IMR-90 (cell line): ENCODE measurements at regions not wholly inside any gene's neighbourhood (a gene's known extent, or its start where the extent isn't known, plus 50 kb on each side); places are given as distances from the start of the nearest gene placed in this dataset.

Experiments
- ATAC-seq: fragments of 200-7000 bp; cut with Tn5 transposase; 2 replicates; pipeline ENCODE4 v1.9.1; 2020; ENCODE audit warnings: low read depth, mild to moderate bottlenecking, moderate library complexity
- BruUV-seq: library from RNA; stranded (reverse); fragments of 400-500 nt; replicated peaks from 2 replicates; lab custom pipeline; 2021; lab: Mats Ljungman, UMichigan
- CTCF ChIA-PET: fragments of 300-600 bp; formaldehyde crosslinking; extraction: SDS; loops from one replicate; lab custom pipeline; 2021; ENCODE audit warnings: antibody characterized with exemption; lab: Yijun Ruan, JAX
- POLR2A ChIA-PET: fragments of 300-600 bp; sonication (Branson Sonifier 250); formaldehyde crosslinking; loops from one replicate; lab custom pipeline; 2022; ENCODE audit warnings: antibody characterized with exemption; ENCODE audit not compliant: unreplicated experiment; lab: Charles Lee
- DNase-seq: peaks from one replicate; pipeline ENCODE4 v3.0.0; 2013
- H2AFZ ChIP-seq: replicated peaks from 2 replicates; pipeline ENCODE3; 2013; ENCODE audit warnings: low read length, mild to moderate bottlenecking; ENCODE audit not compliant: poor library complexity
- H2AK5ac ChIP-seq: 2 replicates; pipeline ENCODE4 v1.6.1; 2013; ENCODE audit warnings: low read depth, low read length, inconsistent platforms
- H2AK9ac ChIP-seq: replicated peaks from 2 replicates; pipeline ENCODE3; 2013; ENCODE audit warnings: mild to moderate bottlenecking, low read depth, low read length, moderate library complexity; ENCODE audit not compliant: poor library complexity
- H2BK120ac ChIP-seq: 2 replicates; pipeline ENCODE4 v1.6.1; 2013; ENCODE audit warnings: low read depth, low read length, inconsistent platforms
- H2BK15ac ChIP-seq: 3 replicates; pipeline ENCODE4 v1.6.1; 2013; ENCODE audit warnings: low read depth, low read length, inconsistent platforms
- H2BK20ac ChIP-seq: 2 replicates; pipeline ENCODE4 v1.6.1; 2013; ENCODE audit warnings: low read depth, mild to moderate bottlenecking, inconsistent platforms, low read length, moderate library complexity
- H2BK5ac ChIP-seq: 2 replicates; pipeline ENCODE4 v1.6.1; 2013; ENCODE audit warnings: mild to moderate bottlenecking, low read depth, low read length, inconsistent platforms; ENCODE audit not compliant: poor library complexity, severe bottlenecking
- H3K14ac ChIP-seq: replicated peaks from 2 replicates; pipeline ENCODE4 v1.6.1; 2013; ENCODE audit warnings: low read depth, low read length, inconsistent platforms
- H3K18ac ChIP-seq: 2 replicates; pipeline ENCODE4 v1.6.1; 2013; ENCODE audit warnings: low read depth, low read length, control low read depth
- H3K23ac ChIP-seq: 2 replicates; pipeline ENCODE4 v1.6.1; 2013; ENCODE audit warnings: low read depth, low read length, inconsistent platforms
- H3K27ac ChIP-seq: 2 replicates; pipeline ENCODE4 v1.5.1; 2013; ENCODE audit warnings: mild to moderate bottlenecking, control low read depth, low read length; ENCODE audit not compliant: insufficient read depth
- H3K27me3 ChIP-seq: 2 replicates; pipeline ENCODE4 v1.6.1; 2013; ENCODE audit warnings: low read length; ENCODE audit not compliant: control insufficient read depth, insufficient read depth
- H3K36me3 ChIP-seq: 2 replicates; pipeline ENCODE4 v1.6.1; 2013; ENCODE audit warnings: low read length, mixed read lengths; ENCODE audit not compliant: control insufficient read depth, insufficient read depth
- H3K4ac ChIP-seq: 2 replicates; pipeline ENCODE4 v1.6.1; 2013; ENCODE audit warnings: low read depth, low read length, inconsistent platforms
- H3K4me1 ChIP-seq: 2 replicates; pipeline ENCODE4 v1.6.1; 2013; ENCODE audit warnings: low read length, mixed read lengths; ENCODE audit not compliant: control insufficient read depth, insufficient read depth
- H3K4me2 ChIP-seq: 2 replicates; pipeline ENCODE4 v1.6.1; 2013; ENCODE audit warnings: low read depth, mild to moderate bottlenecking, control low read depth, low read length, moderate library complexity
- H3K4me3 ChIP-seq: 2 replicates; pipeline ENCODE4 v1.5.1; 2013; ENCODE audit warnings: low read depth, mild to moderate bottlenecking, control low read depth, low read length, moderate library complexity; ENCODE audit not compliant: insufficient read depth
- H3K56ac ChIP-seq: 2 replicates; pipeline ENCODE4 v1.6.1; 2013; ENCODE audit warnings: low read length, inconsistent platforms; ENCODE audit not compliant: insufficient read depth; ENCODE audit errors: extremely low read depth
- H3K79me1 ChIP-seq, 2 experiments: 2 replicates each; pipeline ENCODE4 v1.6.1; 2013; ENCODE audit warnings: low read length in 2 of 2, inconsistent platforms in 1 of 2, low read depth in 1 of 2
- H3K9ac ChIP-seq: 2 replicates; pipeline ENCODE4 v1.6.1; 2013; ENCODE audit warnings: low read depth, low read length, control low read depth
- H3K9me1 ChIP-seq: 2 replicates; pipeline ENCODE4 v1.6.1; 2013; ENCODE audit warnings: low read length, inconsistent platforms; ENCODE audit not compliant: insufficient read depth
- H3K9me3 ChIP-seq: 2 replicates; pipeline ENCODE4 v1.6.1; 2013; ENCODE audit warnings: low read length; ENCODE audit not compliant: control insufficient read depth, insufficient read depth
- H4K20me1 ChIP-seq: 2 replicates; pipeline ENCODE4 v1.6.1; 2013; ENCODE audit warnings: low read length, inconsistent platforms; ENCODE audit not compliant: insufficient read depth
- H4K5ac ChIP-seq: 2 replicates; pipeline ENCODE4 v1.6.1; 2013; ENCODE audit warnings: mild to moderate bottlenecking, low read depth, low read length, control low read depth
- H4K8ac ChIP-seq, 2 experiments: 2 replicates each; pipeline ENCODE4 v1.6.1; 2013; ENCODE audit warnings: low read depth in 2 of 2, low read length in 2 of 2, control low read depth in 1 of 2, inconsistent platforms in 1 of 2
- H4K91ac ChIP-seq: 2 replicates; pipeline ENCODE4 v1.6.1; 2013; ENCODE audit warnings: low read depth, low read length, inconsistent platforms; ENCODE audit not compliant: insufficient read depth
- BHLHE40 ChIP-seq: fragments of 150-350 bp; IDR thresholded peaks from 2 replicates; pipeline ENCODE4 v1.6.1; 2016; ENCODE audit warnings: mild to moderate bottlenecking, low read depth, low read length
- CTCF ChIP-seq: conservative IDR thresholded peaks from 2 replicates; pipeline ENCODE4 v1.5.1; 2012; ENCODE audit warnings: mild to moderate bottlenecking, low read depth, low read length, improper control_type of control experiment
- ELK1 ChIP-seq: fragments of 150-350 bp; IDR thresholded peaks from 2 replicates; pipeline ENCODE4 v1.6.1; 2016; ENCODE audit warnings: low read depth, mild to moderate bottlenecking, low read length, moderate library complexity, borderline replicate concordance
- NFE2L2 ChIP-seq: fragments of 150-350 bp; IDR thresholded peaks from 2 replicates; pipeline ENCODE4 v1.6.1; 2016; ENCODE audit warnings: low read depth, mild to moderate bottlenecking, low read length
- POLR2A ChIP-seq: IDR thresholded peaks from 2 replicates; pipeline ENCODE4 v1.6.1; 2012; ENCODE audit warnings: mild to moderate bottlenecking, low read depth, low read length
- RAD21 ChIP-seq: IDR thresholded peaks from 2 replicates; pipeline ENCODE4 v1.6.1; 2012; ENCODE audit warnings: low read length, improper control_type of control experiment
- WGBS, 2 experiments: methylation state at CpG; one replicate each; pipeline versions ENCODE4 v1.1.5 to v1.1.7; 2013; ENCODE audit warnings: missing lambda C conversion rate in 2 of 2; ENCODE audit not compliant: insufficient read length in 1 of 2; ENCODE audit errors: extremely low coverage in 2 of 2; 5-methylcytosine and 5-hydroxymethylcytosine counted together
- dilution Hi-C: fragments of 300-500 bp; cut with HindIII; formaldehyde crosslinking; loops from one replicate; pipeline ENCODE4 v1.14.3; 2018; ENCODE audit warnings: low sequenced_read_pairs; ENCODE audit not compliant: unreplicated experiment
- in situ Hi-C: fragments of 300-500 bp; cut with MboI; formaldehyde crosslinking; loops from 3 replicates; pipeline ENCODE4 v1.14.3; 2019; ENCODE audit warnings: low sequenced_read_pairs, inconsistent platforms, mixed read lengths
- intact Hi-C: fragments of 100-400 bp; cut with micrococcal nuclease; formaldehyde crosslinking; loops from 2 replicates; pipeline ENCODE4 v1.10.0; 2022

GRCh38 chr1:58839147-58839795, 55.4 kb upstream of the JUN start:
- Histone ChIP-seq H3K18ac (no peak overlapping the region), H3K23ac (no peak overlapping the region), H3K9me1 (no peaks in the 10 kb centered on the region), H2AK5ac (no peak overlapping the region), H3K4me2 (no peak overlapping the region), H3K4ac (no peak overlapping the region), H3K14ac (no peak overlapping the region), H2AFZ (no peak overlapping the region), H3K36me3 (no peaks in the 10 kb centered on the region), H3K4me3 (no peak overlapping the region), H3K56ac (no peak overlapping the region), H3K27me3 (no peaks in the 10 kb centered on the region), H2BK20ac (no peak overlapping the region), H2BK120ac (no peak overlapping the region), H3K27ac (no peak overlapping the region), H4K8ac (no peak overlapping the region), H3K4me1 (peaks cover 6% of the 10 kb centered on the region), H2BK15ac (no peak overlapping the region), H4K5ac (no peak overlapping the region), H3K79me1 (no peaks in the 10 kb centered on the region), H2AK9ac (no peak overlapping the region), H3K9me3 (no peaks in the 10 kb centered on the region), H4K91ac (no peak overlapping the region; the same call in 1 of the 2 replicates), H2BK5ac (no peak overlapping the region), H4K20me1 (no peaks in the 10 kb centered on the region), H3K9ac (no peak overlapping the region)
- intact Hi-C loops: no loop called here
- ChIA-PET POLR2A (no interaction called here), CTCF (no interaction called here)
- dilution Hi-C loops: no loop called here
- BruUV-seq: no TSS peak
- no peak for DNase-seq
- TF ChIP-seq BHLHE40 (no peak), ELK1 (no peak), NFE2L2 (no peak), CTCF (no peak), RAD21 (no peak), POLR2A (no peak)
- no peak for ATAC-seq
- WGBS, 2 experiments: no CpG with 5 or more reads among the region's 5 CpGs
- in situ Hi-C loops: no loop called here
